ENCODE measurements at regions not wholly inside any gene's neighbourhood (a gene's known extent, or its start where the extent isn't known, plus 50 kb on each side); places are given as distances from the start of the nearest gene placed in this dataset.

DNA sequence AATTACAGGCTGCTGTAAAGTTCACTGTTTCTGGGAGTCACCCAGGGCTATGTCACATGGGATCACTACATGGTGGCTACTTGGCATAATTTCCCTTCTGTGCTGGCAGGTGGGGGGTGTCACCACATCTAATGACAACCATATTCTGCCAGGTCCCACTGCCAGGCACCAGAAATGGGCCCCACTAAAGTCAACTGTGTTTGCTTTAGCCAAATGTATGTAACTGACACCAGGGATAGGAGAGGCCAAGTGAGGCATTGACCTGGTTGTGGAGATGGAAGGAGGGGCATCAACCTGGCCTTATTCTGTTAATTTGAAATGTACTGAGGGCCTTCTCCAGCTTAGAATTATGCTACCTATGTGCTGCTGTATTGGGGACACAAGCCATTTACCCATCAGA is 370.6 kb upstream of the PROX1 start (continued):
- TF ChIP-seq ZNF70 (CRISPR knock-in tag; IDR thresholded peaks at IDR 0.05) (no peak), TOX (CRISPR knock-in tag; IDR thresholded peaks at IDR 0.05; ENCODE audit: borderline replicate concordance) (no peak), ARNTL (CRISPR knock-in tag; IDR thresholded peaks at IDR 0.05; ENCODE audit: borderline replicate concordance, low read depth) (no peak), ZNF8 (CRISPR knock-in tag; IDR thresholded peaks at IDR 0.05) (no peak), SNAI2 (CRISPR knock-in tag; IDR thresholded peaks at IDR 0.05) (no peak), TCF4 (CRISPR knock-in tag; IDR thresholded peaks at IDR 0.05; ENCODE audit: borderline replicate concordance) (no peak), ESRRG (CRISPR knock-in tag; IDR thresholded peaks at IDR 0.05) (no peak)
- TF ChIP-seq, protein P1, sequence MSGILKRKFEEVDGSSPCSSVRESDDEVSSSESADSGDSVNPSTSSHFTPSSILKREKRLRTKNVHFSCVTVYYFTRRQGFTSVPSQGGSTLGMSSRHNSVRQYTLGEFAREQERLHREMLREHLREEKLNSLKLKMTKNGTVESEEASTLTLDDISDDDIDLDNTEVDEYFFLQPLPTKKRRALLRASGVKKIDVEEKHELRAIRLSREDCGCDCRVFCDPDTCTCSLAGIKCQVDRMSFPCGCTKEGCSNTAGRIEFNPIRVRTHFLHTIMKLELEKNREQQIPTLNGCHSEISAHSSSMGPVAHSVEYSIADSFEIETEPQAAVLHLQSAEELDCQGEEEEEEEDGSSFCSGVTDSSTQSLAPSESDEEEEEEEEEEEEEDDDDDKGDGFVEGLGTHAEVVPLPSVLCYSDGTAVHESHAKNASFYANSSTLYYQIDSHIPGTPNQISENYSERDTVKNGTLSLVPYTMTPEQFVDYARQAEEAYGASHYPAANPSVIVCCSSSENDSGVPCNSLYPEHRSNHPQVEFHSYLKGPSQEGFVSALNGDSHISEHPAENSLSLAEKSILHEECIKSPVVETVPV (CRISPR knock-in tag; IDR thresholded peaks at IDR 0.05), result no peak
- TF ChIP-seq, protein P2, sequence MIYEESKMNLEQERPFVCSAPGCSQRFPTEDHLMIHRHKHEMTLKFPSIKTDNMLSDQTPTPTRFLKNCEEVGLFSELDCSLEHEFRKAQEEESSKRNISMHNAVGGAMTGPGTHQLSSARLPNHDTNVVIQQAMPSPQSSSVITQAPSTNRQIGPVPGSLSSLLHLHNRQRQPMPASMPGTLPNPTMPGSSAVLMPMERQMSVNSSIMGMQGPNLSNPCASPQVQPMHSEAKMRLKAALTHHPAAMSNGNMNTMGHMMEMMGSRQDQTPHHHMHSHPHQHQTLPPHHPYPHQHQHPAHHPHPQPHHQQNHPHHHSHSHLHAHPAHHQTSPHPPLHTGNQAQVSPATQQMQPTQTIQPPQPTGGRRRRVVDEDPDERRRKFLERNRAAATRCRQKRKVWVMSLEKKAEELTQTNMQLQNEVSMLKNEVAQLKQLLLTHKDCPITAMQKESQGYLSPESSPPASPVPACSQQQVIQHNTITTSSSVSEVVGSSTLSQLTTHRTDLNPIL (CRISPR knock-in tag; IDR thresholded peaks at IDR 0.05; ENCODE audit: low read depth), result no peak

GRCh38 chr1:213618094-213618493 is 369.7 kb upstream of the PROX1 start:
- TF ChIP-seq POU6F1 (CRISPR knock-in tag; IDR thresholded peaks at IDR 0.05; ENCODE audit: borderline replicate concordance, low read depth), result no peak
- TF ChIP-seq RARB (CRISPR knock-in tag; IDR thresholded peaks at IDR 0.05), result no peak
- no peak for TF ChIP-seq BACH2 (CRISPR knock-in tag; IDR thresholded peaks at IDR 0.05; ENCODE audit: borderline replicate concordance)
- TF ChIP-seq ESRRG (CRISPR knock-in tag; IDR thresholded peaks at IDR 0.05), result no peak
- TF ChIP-seq, protein P2 (CRISPR knock-in tag; IDR thresholded peaks at IDR 0.05; ENCODE audit: low read depth), result no peak
- TF ChIP-seq PPARA (CRISPR knock-in tag; IDR thresholded peaks at IDR 0.05; ENCODE audit: borderline replicate concordance), result no peak
- TF ChIP-seq, protein P3, sequence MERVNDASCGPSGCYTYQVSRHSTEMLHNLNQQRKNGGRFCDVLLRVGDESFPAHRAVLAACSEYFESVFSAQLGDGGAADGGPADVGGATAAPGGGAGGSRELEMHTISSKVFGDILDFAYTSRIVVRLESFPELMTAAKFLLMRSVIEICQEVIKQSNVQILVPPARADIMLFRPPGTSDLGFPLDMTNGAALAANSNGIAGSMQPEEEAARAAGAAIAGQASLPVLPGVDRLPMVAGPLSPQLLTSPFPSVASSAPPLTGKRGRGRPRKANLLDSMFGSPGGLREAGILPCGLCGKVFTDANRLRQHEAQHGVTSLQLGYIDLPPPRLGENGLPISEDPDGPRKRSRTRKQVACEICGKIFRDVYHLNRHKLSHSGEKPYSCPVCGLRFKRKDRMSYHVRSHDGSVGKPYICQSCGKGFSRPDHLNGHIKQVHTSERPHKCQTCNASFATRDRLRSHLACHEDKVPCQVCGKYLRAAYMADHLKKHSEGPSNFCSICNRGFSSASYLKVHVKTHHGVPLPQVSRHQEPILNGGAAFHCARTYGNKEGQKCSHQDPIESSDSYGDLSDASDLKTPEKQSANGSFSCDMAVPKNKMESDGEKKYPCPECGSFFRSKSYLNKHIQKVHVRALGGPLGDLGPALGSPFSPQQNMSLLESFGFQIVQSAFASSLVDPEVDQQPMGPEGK (CRISPR knock-in tag; IDR thresholded peaks at IDR 0.05; ENCODE audit: borderline replicate concordance), result no peak
- TF ChIP-seq, protein P1 (CRISPR knock-in tag; IDR thresholded peaks at IDR 0.05), result no peak
- no peak for TF ChIP-seq TCF4 (CRISPR knock-in tag; IDR thresholded peaks at IDR 0.05; ENCODE audit: borderline replicate concordance)
- no peak for TF ChIP-seq GLIS3 (CRISPR knock-in tag; IDR thresholded peaks at IDR 0.05)
- TF ChIP-seq TSHZ2 (CRISPR knock-in tag; IDR thresholded peaks at IDR 0.05), result no peak
- no peak for TF ChIP-seq TOX (CRISPR knock-in tag; IDR thresholded peaks at IDR 0.05; ENCODE audit: borderline replicate concordance)
- no peak for TF ChIP-seq ARNTL (CRISPR knock-in tag; IDR thresholded peaks at IDR 0.05; ENCODE audit: borderline replicate concordance, low read depth)
- no peak for TF ChIP-seq ZNF70 (CRISPR knock-in tag; IDR thresholded peaks at IDR 0.05)
- ATAC-seq, result no peak

DNA sequence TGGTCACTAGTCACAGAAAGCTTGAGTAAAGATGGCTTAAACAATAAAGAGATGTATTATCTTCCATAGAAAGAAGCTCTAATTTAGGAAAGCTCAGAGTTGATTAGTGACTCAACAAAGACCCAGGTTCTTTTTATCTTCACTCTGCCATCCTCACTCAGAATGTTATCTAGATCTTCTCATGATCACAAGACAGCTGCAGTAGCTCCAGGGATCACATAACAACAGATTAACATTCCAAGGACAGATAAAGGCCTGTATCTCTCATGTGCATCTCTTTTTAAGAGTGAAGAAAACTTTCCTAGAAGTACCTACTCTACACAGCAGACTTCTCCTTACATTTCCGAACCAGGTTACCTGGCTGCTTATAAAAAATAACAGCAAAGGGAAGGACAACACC is 368.7 kb upstream of the PROX1 start:
- ATAC-seq, result no peak
- TF ChIP-seq ISL1 (CRISPR knock-in tag; IDR thresholded peaks at IDR 0.05) (no peak), GLIS3 (CRISPR knock-in tag; IDR thresholded peaks at IDR 0.05) (no peak), CSDC2 (CRISPR knock-in tag; IDR thresholded peaks at IDR 0.05) (no peak), ZNF565 (CRISPR knock-in tag; conservative IDR thresholded peaks at IDR 0.05; ENCODE audit: low read depth) (no peak), ZFP3 (CRISPR knock-in tag; IDR thresholded peaks at IDR 0.05) (no peak), ESRRG (CRISPR knock-in tag; IDR thresholded peaks at IDR 0.05) (no peak), PPARA (CRISPR knock-in tag; IDR thresholded peaks at IDR 0.05; ENCODE audit: borderline replicate concordance) (no peak), POU6F1 (CRISPR knock-in tag; IDR thresholded peaks at IDR 0.05; ENCODE audit: borderline replicate concordance, low read depth) (no peak)

Data from SK-N-SH treated with all-trans-retinoic acid at 6 μM for 48 hours (cell line).